GM21447 (cell line): ENCODE measurements at regions not wholly inside any gene's neighbourhood (a gene's known extent, or its start where the extent isn't known, plus 50 kb on each side); places are given as distances from the start of the nearest gene placed in this dataset.
"Not testable (repeated sequence)": the region's sequence is repeated elsewhere in the genome, so short reads cannot be mapped to it uniquely, and the experiment has no call there.

Experiments used
- ATAC-seq: cut with Tn5 transposase; IDR thresholded peaks from one replicate; pipeline ENCODE4 v1.9.1; 2021; ENCODE audit not compliant: unreplicated experiment

DNA sequence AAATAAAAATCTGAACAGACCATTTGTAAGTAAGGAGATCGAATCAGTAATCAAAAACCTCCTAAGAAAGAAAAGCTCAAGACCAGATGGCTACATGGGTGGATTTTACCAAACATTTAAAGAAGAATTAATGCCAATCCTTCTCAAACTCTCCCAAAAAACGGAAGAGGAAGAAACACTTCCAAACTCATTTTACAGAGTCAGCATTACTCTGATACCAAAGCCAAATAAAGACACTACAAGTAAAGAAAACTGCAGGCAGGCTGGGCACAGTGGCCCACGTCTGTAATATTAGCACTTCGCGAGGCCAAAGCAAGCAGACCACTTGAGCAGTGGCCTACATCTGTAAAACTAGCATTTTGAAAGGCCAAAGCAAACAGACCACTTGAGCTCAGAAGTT, 159.8 kb downstream of the DPY19L2 start:
- no peak for ATAC-seq

DNA sequence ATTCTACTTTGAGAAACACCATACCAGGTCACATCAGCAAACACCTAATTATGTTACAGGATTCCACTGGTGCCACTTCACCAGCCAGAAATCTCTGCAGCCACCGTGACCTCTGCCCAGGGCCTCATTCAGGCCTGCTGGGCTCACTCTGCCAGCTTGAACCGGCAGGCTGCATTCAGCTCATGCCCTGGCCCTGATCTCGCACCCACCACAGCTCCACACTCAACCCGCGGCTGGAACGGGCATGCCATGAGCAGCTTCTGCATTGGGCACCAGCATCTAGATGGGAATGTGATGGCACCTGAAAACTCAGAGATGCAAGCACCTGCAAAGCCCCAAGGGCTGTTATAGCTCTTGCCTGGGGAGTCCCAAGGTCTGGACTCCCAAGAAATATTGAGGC, 168.7 kb downstream of the DPY19L2 start:
- ATAC-seq: no peak

DNA sequence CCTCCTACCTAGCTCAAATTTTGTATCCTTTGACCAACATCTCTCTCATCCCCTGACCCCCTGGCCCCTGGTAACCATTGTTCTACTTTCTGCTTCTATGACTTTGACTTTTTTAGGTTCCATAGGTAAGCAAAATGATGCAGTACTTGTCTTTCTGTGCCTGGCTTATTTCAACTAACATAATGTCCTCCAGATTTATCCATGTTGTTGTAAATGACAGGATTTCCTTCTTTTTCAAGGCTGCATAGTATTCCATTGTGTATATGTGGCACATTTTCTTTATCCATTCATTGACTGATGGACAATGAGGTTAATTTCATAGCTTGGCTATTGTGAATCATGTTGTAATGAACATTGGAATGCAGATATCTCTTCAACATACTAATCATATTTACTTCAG, 170.1 kb downstream of the DPY19L2 start:
- no peak for ATAC-seq

- ATAC-seq: no peak
Measured at GRCh38 chr12:63496654-63497053, 171.6 kb downstream of the DPY19L2 start.

- ATAC-seq: no peak
Measured at GRCh38 chr12:63495974-63496373, 172.3 kb downstream of the DPY19L2 start.

- not testable (repeated sequence) for ATAC-seq
Measured at GRCh38 chr12:63493357-63493756, 174.9 kb downstream of the DPY19L2 start.

GRCh38 chr12:63480186-63480585, 188.1 kb downstream of the DPY19L2 start:
- no peak for ATAC-seq

GRCh38 chr12:63470161-63470560, 198.1 kb downstream of the DPY19L2 start:
- ATAC-seq: no peak

DNA sequence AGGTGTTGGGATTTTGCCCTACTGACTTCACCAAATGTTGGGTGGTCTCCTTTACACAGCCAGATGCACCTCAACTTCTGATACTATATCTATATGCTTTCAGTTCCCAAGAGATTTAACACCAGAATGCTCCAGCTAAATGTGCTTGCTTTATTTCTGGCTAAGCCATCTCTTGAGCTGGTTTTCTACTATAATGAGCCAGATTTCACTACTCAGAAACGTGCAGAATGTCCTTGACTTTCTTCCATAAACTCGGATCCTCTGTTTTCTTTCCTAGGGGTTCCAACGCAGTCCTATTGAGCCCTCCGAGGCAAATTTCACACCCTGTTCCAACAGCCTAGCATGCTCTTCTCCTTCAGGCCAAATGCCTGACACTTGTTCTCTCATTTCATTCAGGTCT, 200.3 kb downstream of the DPY19L2 start:
- ATAC-seq: no peak

GRCh38 chr12:63457857-63458256, 210.4 kb downstream of the DPY19L2 start:
- ATAC-seq: no peak

DNA sequence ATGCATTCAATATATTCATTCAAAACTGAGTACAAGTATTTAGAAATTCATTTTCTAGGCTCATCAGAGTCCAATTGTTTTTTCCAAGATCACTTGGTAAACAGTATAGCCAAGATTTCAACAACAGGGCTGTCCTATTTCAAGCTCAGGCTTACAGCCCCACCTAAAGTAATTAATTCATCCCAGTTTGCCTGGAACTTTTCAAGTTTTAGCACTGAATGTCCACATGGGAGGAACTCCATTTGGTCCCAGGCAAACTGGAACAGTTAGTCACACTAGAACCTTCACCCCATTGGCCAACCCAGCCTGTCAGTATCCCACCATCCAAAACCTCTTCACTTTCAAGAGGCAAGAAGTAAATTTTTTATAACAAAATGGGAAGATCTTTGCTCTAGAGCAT, 210.9 kb downstream of the DPY19L2 start:
- ATAC-seq: no peak

- no peak for ATAC-seq
Measured at GRCh38 chr12:63450816-63451215, 217.5 kb downstream of the DPY19L2 start.

DNA sequence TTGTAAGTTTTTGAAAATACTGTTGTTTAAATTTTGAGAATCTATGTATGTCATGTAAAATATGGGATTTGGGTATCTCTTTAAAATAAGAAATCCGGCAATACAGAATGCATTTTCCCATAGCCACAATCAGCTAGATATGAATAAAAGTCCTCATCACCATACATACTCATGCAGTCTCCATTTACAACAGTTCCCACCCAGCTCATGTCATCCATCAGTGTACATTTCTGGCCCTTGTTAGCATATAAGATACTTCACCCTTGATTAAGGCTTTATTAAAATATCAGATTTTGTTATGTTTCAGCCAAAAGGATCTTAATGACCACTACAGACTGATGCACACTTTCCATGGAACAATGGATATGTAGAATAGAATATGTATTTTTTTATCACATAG, 218.0 kb downstream of the DPY19L2 start:
- no peak for ATAC-seq

- no peak for ATAC-seq
Measured at GRCh38 chr12:63445224-63445880, 222.9 kb downstream of the DPY19L2 start.

- ATAC-seq: no peak
Measured at GRCh38 chr12:63440048-63440447, 228.2 kb downstream of the DPY19L2 start.

DNA sequence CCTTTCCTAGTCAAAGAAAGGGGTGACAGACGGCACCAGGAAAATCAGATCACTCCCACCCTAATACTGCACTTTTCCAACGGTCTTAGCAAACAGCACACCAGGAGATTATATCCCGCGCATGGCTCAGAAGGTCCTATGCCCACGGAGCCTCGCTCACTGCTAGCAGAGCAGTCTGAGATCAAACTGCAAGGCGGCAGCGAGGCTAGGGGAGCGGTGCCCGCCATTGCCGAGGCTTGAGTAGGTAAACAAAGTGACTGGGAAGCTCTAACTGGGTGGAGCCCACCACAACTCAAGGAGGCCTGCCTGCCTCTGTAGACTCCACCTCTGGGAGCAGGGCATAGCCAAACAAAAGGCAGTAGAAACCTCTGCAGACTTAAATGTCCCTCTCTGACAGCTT, 233.9 kb downstream of the DPY19L2 start:
- not testable (repeated sequence) for ATAC-seq

DNA sequence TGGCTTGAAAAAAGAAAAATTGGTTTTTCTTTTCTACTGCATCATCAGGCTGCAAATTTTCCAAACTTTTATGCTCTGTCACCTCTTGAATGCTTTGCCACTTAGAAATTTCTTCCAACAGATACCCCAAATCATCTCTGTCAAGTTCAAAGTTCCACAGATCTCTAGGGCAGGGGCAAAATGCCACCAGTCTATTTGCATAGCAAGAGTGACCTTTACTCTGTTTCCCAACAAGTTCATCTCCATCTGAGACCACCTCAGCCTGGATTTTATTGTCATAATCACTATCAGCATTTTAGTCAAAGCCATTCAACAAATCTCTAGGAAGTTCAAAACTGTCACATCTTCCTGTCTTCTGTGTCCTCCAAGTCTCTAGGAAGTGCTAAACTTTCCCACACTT, 240.3 kb downstream of the DPY19L2 start:
- ATAC-seq: not testable (repeated sequence)

- ATAC-seq: not testable (repeated sequence)
Measured at GRCh38 chr12:63427029-63427428, 241.3 kb downstream of the DPY19L2 start.

DNA sequence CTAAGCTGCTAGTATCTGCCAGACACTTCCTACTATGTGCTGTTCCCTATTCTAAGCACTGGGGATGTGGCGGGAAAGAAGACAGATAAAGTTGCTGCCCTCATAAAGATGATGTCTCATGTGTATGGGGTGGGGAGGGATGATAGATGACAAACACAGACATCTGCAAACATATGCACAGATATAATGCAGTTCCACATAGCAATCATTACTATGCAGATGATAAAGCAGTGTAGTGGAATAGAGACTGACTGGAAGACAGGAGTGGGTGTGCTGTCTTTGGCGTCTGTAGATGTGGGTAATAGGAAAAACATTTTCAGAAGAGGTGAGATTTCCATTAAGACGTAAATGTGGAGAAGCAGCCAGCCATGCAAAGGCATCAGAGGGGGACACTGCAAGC, 243.6 kb downstream of the DPY19L2 start:
- no peak for ATAC-seq

- no peak for ATAC-seq
Measured at GRCh38 chr12:63423839-63424238, 244.5 kb downstream of the DPY19L2 start.

- ATAC-seq: peak; percentile 89
Measured at GRCh38 chr12:63420206-63420644, 248.1 kb downstream of the DPY19L2 start.

- no peak for ATAC-seq
Measured at GRCh38 chr12:63419154-63419553, 249.1 kb downstream of the DPY19L2 start.

GRCh38 chr12:63416788-63417187, 251.5 kb downstream of the DPY19L2 start:
- ATAC-seq: no peak
